ENCODE measurements at regions not wholly inside any gene's neighbourhood (a gene's known extent, or its start where the extent isn't known, plus 50 kb on each side); places are given as distances from the start of the nearest gene placed in this dataset.

DNA sequence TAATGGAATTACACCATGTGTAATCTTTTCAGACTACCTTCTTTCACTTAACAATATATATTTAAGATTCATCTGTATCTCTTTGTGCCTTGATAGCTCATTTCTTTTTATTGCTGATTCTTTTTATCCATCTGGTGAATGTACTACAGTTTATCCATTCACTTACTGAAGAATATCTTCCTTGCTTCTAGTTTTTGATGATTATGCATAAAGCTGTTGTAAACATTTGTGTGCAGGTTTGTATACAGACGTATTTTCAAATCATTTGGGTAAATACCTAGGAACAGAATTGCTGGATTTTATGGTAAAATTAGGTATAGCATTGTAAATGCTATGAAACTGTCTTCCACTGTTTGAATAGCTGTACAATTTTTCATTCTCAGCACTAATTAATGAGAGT lies 592.6 kb upstream of the HS6ST1 start:
- no peak overlapping the region for H3K4me3 ChIP-seq (ENCODE audit: low read depth, low read length)
- TF ChIP-seq, protein P1, sequence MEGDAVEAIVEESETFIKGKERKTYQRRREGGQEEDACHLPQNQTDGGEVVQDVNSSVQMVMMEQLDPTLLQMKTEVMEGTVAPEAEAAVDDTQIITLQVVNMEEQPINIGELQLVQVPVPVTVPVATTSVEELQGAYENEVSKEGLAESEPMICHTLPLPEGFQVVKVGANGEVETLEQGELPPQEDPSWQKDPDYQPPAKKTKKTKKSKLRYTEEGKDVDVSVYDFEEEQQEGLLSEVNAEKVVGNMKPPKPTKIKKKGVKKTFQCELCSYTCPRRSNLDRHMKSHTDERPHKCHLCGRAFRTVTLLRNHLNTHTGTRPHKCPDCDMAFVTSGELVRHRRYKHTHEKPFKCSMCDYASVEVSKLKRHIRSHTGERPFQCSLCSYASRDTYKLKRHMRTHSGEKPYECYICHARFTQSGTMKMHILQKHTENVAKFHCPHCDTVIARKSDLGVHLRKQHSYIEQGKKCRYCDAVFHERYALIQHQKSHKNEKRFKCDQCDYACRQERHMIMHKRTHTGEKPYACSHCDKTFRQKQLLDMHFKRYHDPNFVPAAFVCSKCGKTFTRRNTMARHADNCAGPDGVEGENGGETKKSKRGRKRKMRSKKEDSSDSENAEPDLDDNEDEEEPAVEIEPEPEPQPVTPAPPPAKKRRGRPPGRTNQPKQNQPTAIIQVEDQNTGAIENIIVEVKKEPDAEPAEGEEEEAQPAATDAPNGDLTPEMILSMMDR (IDR thresholded peaks at IDR 0.05; ENCODE audit: low read depth, low read length) = no peak

DNA sequence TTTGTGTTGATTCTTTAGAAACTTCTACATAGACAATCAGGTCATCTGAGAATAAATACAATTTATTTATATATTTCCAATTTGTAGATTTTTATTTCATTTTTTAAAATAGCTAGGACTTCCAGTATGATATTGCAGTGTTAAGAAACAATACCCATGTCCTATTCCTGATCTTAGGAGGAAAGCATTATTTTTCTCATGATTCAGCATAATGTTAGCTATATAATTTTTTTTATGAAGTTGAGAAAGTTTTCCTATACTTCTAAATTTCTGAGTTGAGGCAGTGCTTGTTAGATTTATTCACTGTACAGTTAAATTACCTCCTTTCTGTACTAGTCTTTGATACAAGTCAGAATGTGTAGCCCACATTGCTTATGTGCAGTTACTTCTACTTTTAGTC lies 595.7 kb upstream of the HS6ST1 start:
- Histone ChIP-seq H3K4me3 (ENCODE audit: low read depth, low read length) (no peak overlapping the region), H3K27me3 (no peaks in the 10 kb centered on the region), H3K36me3 (no peaks in the 10 kb centered on the region), H3K9me3 (no peaks in the 10 kb centered on the region), H3K4me1 (no peaks in the 10 kb centered on the region)
- DNase-seq = no peak
- TF ChIP-seq, protein P1 (IDR thresholded peaks at IDR 0.05; ENCODE audit: low read depth, low read length) = no peak

More for the DNA sequence above, 592.6 kb upstream of the HS6ST1 start:
- no peak for DNase-seq
- Histone ChIP-seq H3K27me3 (no peaks in the 10 kb centered on the region), H3K4me1 (no peaks in the 10 kb centered on the region), H3K9me3 (no peaks in the 10 kb centered on the region), H3K36me3 (no peaks in the 10 kb centered on the region)

DNA sequence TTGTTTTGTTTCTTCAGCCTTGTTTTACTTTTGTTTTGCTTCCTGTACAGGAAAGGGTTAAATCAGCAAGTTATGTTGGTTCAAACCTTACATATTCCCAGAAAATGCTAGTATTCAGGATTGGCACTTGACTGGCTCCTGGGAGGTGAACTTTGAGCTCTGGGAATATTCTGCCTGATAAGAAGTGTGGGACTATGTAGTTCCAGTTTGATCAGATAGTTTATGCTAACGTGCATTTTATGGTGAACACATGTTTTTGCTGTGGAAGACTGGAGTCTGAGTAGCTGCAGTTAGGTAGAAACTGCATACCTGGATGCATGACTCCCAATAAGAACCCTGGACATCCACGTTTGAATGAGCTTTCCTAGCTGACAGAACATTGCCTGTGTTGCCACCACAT lies 603.1 kb upstream of the HS6ST1 start:
- no peaks in the 10 kb centered on the region for H3K4me1 ChIP-seq
- H3K27me3 ChIP-seq = no peaks in the 10 kb centered on the region
- TF ChIP-seq, protein P1 (IDR thresholded peaks at IDR 0.05; ENCODE audit: low read depth, low read length) = no peak
- no peak overlapping the region for H3K4me3 ChIP-seq (ENCODE audit: low read depth, low read length)
- H3K36me3 ChIP-seq = no peaks in the 10 kb centered on the region
- no peak for DNase-seq
- no peaks in the 10 kb centered on the region for H3K9me3 ChIP-seq

DNA sequence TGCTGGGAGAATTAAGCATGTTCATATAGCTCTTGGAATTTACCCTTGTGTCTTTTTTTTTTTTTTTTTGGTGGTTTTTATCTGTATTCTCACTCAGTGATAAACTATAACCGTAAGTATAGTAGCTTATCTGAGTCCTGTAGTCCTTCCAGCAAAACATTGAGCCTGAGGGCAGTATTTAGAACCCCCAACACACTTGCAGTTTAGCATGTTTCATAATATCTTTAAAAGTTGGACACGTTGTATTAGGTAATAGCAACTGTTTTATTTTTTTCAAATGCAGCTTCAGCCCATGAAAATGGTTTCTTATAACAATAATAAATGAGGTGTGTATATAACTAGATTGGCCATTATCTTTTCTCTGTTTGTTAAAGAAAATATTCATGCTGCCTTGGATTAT lies 603.5 kb upstream of the HS6ST1 start:
- TF ChIP-seq, protein P1 (IDR thresholded peaks at IDR 0.05; ENCODE audit: low read depth, low read length) = no peak
- no peaks in the 10 kb centered on the region for H3K9me3 ChIP-seq
- no peaks in the 10 kb centered on the region for H3K4me1 ChIP-seq
- DNase-seq = no peak
- H3K4me3 ChIP-seq (ENCODE audit: low read depth, low read length) = no peak overlapping the region
- H3K36me3 ChIP-seq = no peaks in the 10 kb centered on the region
- no peaks in the 10 kb centered on the region for H3K27me3 ChIP-seq

DNA sequence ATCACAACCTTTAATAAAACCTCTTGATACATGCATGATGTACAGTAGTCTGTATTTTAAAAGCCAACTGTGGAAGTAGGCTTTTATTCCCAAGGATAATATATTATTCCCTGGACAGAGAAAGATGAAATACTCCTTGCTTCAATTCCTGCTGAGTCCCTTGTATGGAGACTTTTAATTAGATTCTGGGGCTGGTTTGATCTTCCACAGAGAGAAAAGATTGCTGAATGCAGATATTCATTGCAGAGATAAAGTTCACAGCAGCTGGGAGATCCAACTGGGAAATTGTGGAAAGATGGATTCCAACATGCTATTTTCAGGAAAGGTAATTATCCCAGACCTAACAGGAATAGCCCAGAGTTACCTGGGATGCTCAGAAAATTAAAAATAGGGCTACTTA lies 607.0 kb upstream of the HS6ST1 start:
- Histone ChIP-seq H3K4me3 (ENCODE audit: low read depth, low read length) (no peak overlapping the region), H3K36me3 (no peaks in the 10 kb centered on the region), H3K9me3 (no peaks in the 10 kb centered on the region), H3K27me3 (no peaks in the 10 kb centered on the region), H3K4me1 (no peaks in the 10 kb centered on the region)
- TF ChIP-seq, protein P1 (IDR thresholded peaks at IDR 0.05; ENCODE audit: low read depth, low read length) = no peak
- DNase-seq = no peak

DNA sequence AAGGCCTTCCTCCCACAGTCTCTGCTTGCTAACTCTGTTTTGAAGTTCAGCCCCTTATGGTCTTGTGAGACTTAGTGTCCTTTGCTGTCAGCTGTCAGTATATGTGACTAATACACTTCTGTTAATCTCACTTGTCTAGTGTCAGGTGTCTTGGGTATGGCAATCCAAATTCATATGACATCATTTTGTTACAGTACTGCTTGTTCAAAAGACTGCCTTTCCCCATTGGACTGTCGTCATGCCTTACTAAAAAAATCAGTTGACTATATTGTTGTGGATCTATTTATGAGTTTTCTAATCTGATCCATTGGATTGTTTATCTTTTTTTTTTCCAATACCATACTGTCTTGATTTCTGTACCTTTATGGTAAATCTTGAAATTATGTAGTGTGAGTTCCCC lies 611.4 kb upstream of the HS6ST1 start:
- Histone ChIP-seq H3K4me1 (no peaks in the 10 kb centered on the region), H3K27me3 (no peaks in the 10 kb centered on the region), H3K9me3 (no peaks in the 10 kb centered on the region), H3K36me3 (no peaks in the 10 kb centered on the region), H3K4me3 (ENCODE audit: low read depth, low read length) (no peak overlapping the region)
- no peak for DNase-seq
- TF ChIP-seq, protein P1 (IDR thresholded peaks at IDR 0.05; ENCODE audit: low read depth, low read length) = no peak
